Stimulated activated naive CD8-positive, alpha-beta T cell treated with anti-CD3 and anti-CD28 coated beads, Interleukin-15, Interleukin-2, amounts not matched to agents 100 ng/mL and 50 ng/mL, for 24 hours (primary cell): ENCODE measurements at regions not wholly inside any gene's neighbourhood (a gene's known extent, or its start where the extent isn't known, plus 50 kb on each side); places are given as distances from the start of the nearest gene placed in this dataset.

Source experiments
- H3K27ac Mint-ChIP-seq: one replicate; pipeline ENCODE4 v1.8.0; 2021; ENCODE audit warnings: mild to moderate bottlenecking, mixed read lengths
- H3K27me3 Mint-ChIP-seq: one replicate; pipeline ENCODE4 v1.8.0; 2021; ENCODE audit warnings: mixed read lengths
- H3K36me3 Mint-ChIP-seq: one replicate; pipeline ENCODE4 v1.8.0; 2021; ENCODE audit warnings: low read depth, mixed read lengths
- H3K4me1 Mint-ChIP-seq: one replicate; pipeline ENCODE4 v1.8.0; 2021; ENCODE audit warnings: low read depth, mixed read lengths
- H3K4me3 Mint-ChIP-seq: one replicate; pipeline ENCODE4 v1.8.0; 2021; ENCODE audit warnings: mild to moderate bottlenecking, mixed read lengths
- H3K9me3 Mint-ChIP-seq: one replicate; pipeline ENCODE4 v1.8.0; 2021; ENCODE audit warnings: mixed read lengths

DNA sequence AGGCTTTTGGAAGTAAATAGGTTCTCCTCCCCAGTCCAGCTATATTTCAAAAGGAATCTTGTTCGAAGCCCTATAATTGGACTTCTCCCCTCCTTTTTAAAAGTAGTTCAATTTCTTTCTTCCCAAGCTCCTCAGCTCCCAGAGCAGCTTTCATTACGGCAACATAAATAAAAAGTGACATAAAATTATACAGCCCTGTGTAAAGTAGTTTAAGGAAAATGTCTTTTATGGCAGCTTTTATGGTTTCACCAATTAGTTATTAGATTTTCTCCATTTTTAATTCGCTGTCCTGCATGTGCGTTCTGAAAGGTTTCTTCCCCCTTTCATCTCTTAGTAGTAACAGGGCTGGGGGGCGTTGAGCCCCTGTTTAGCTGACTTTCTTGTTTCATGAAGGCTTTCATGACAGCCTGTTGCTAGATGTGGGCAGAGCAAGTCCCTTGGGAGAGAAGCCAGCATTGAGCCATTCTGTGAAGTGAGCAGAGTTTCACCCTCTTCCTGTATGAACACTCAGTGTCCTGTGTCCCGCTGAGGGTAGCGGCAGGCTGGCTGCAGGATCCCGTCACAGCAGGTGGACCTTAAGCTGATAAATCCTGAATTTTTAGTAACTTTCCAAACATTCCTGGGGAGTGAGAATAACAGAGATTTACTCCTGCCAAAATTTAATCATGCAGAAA lies 229.7 kb upstream of the SPRED2 start:
- Mint-ChIP-seq H3K9me3 (no peaks in the 10 kb centered on the region), H3K36me3 (no peaks in the 10 kb centered on the region), H3K27me3 (peaks cover 19% of the 10 kb centered on the region), H3K4me1 (no peaks in the 10 kb centered on the region), H3K27ac (no peak overlapping the region), H3K4me3 (no peak overlapping the region)

DNA sequence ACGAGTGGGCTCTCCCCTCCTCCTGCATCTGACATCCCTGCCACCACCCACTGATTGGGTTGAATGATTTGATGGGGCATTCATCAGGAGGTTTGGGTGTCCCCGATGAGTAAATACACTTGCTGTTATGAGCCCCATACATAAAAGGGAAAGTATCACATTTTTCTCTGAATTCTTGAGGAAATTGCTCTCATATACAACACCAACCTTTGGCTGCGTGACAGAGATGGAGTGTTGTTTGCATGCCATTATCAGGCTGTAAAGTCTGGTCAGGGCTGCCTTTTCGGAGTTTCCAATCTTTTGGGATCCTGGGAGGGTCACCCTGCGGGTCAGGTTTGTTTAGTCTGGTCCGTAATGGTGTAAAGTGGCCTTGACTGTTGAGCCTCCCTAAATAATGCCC lies 227.9 kb upstream of the SPRED2 start:
- Mint-ChIP-seq H3K27me3 (peaks cover 19% of the 10 kb centered on the region), H3K9me3 (no peaks in the 10 kb centered on the region), H3K4me3 (no peak overlapping the region), H3K27ac (no peak overlapping the region), H3K36me3 (no peaks in the 10 kb centered on the region), H3K4me1 (no peaks in the 10 kb centered on the region)

DNA sequence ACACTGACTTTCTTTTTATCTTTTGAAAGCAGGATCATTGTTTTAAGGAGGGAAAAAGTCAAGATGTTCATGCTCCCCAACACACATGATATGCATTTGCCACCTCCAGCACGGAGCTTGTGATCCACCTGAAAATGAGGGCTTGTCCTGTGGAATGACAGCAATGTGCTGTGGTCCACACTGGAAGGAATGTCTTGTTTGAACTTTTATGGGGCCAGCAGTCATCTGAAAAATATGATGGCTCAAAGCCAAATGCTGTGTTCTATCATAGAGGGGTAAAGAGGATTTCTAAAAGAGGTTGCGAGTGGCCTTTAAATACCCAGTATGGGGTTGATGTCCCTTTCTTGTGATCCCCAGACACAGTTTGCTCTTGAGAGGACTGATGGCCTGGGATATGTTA lies 226.5 kb upstream of the SPRED2 start:
- Mint-ChIP-seq H3K27me3 (peaks cover 19% of the 10 kb centered on the region), H3K27ac (no peak overlapping the region), H3K9me3 (no peaks in the 10 kb centered on the region), H3K4me1 (no peaks in the 10 kb centered on the region), H3K36me3 (no peaks in the 10 kb centered on the region), H3K4me3 (no peak overlapping the region)

DNA sequence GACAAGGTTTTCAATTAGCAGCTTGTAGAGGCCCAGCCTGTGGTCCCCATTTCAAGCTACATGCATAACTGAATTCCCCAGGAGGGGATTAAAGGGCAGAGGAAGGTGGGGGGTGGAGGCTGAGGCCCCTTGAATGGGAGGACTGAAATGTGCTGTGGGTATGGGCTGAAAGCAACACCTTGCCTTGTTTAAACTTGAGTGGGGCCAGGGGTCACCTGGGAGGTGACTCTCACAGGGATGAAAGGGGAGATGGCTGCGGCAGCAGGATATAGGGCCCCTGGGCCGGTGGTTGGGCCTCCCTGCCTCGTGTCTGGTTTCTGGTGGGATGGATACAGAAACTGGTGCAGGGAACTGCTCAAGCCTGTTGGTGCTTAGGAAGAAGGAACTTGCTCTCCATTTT lies 225.9 kb upstream of the SPRED2 start:
- H3K27me3 Mint-ChIP-seq: peaks cover 14% of the 10 kb centered on the region
- H3K9me3 Mint-ChIP-seq: no peaks in the 10 kb centered on the region
- no peak overlapping the region for H3K4me3 Mint-ChIP-seq
- H3K4me1 Mint-ChIP-seq: no peaks in the 10 kb centered on the region
- no peaks in the 10 kb centered on the region for H3K36me3 Mint-ChIP-seq
- H3K27ac Mint-ChIP-seq: no peak overlapping the region

DNA sequence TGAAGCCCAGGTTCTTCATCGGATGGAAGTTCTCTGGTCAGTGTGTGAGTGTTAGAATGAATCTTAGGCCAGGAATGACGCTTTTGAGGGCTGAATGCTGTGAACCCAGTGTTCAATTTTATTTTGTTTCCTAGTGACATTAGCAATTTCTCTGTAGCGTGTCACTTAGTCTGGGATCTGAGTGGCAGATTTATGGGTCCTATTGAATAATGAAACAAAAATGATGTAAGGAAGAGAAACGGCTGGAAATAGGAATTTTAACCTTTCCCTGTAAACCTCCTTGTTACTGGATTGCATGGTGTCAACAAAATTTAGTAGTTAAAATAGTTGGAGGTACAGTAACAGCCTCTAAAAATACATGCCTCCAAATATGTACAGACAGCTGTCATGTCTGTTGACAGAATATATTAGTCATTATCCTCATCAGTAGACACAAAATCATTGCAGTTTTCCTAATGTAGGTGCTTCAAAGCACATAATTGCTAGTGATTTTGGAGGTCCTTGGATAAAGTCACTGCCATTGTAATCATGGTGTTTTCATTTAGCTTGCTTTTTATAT lies 223.8 kb upstream of the SPRED2 start:
- Mint-ChIP-seq H3K27ac (no peak overlapping the region), H3K36me3 (no peaks in the 10 kb centered on the region), H3K9me3 (no peaks in the 10 kb centered on the region), H3K4me1 (no peaks in the 10 kb centered on the region), H3K4me3 (no peak overlapping the region), H3K27me3 (peaks cover 2% of the 10 kb centered on the region)

DNA sequence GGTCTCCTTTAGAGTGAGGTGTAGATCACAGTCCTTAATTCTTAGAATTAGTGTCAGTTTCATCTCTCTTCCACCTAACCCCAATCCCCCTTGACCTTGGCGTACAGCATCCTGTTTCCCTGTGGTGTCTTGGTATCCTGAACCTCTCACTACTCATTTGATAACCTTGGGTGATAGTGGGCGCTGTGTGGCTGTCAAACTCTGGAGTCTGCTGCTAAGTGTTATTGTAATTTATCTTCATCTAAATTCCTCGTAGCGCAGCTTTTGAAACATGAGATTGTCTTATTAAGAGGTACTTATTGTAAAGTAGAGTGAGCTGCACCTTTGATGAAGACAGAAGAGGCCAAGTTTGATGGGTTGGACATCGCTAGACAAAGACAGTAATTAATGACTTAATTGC lies 222.6 kb upstream of the SPRED2 start:
- no peaks in the 10 kb centered on the region for H3K36me3 Mint-ChIP-seq
- H3K9me3 Mint-ChIP-seq: no peaks in the 10 kb centered on the region
- peaks cover 5% of the 10 kb centered on the region for H3K27me3 Mint-ChIP-seq
- H3K4me3 Mint-ChIP-seq: no peak overlapping the region
- no peak overlapping the region for H3K27ac Mint-ChIP-seq
- no peaks in the 10 kb centered on the region for H3K4me1 Mint-ChIP-seq

DNA sequence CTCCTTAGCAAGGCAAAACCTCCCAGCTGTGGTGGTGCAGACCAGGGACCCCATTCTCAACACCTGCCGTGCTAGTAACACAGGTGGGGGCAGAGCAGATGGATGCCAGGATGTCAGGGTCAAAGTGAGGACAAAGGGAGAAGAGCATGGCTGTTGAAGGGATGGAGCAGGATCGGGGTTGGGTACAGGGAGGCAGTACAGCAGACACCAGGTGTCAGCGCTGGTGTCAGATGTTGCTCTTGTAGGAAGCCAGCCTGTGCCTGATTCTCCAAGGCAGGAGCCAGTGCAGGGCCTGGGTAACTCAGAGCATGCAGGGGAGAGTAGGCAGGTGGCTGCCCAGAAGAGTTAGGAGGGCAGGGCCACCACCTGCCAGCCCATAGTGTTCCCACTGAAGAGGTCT lies 222.1 kb upstream of the SPRED2 start:
- H3K4me3 Mint-ChIP-seq: no peak overlapping the region
- H3K4me1 Mint-ChIP-seq: no peaks in the 10 kb centered on the region
- peaks cover 5% of the 10 kb centered on the region for H3K27me3 Mint-ChIP-seq
- H3K36me3 Mint-ChIP-seq: no peaks in the 10 kb centered on the region
- H3K9me3 Mint-ChIP-seq: no peaks in the 10 kb centered on the region
- no peak overlapping the region for H3K27ac Mint-ChIP-seq

DNA sequence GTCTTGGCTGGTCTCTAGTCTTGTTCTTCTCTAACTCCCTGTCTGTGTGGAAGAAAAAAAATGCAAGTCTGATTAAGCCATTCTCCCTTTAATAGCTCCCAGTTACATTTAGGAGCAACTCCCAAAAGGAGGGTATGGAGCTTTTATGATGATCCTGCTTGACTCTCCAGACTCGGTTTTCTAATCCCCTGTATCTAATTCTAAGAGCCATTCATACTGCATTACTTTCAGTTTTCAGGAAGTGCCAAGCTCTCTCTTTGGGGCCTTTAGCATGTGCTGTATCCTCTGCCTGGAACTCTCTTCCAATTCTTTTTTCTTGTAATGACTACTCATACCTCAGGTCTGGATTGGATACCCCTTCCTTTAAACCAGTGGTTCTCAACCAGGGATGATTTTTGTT lies 219.7 kb upstream of the SPRED2 start:
- no peaks in the 10 kb centered on the region for H3K36me3 Mint-ChIP-seq
- H3K27ac Mint-ChIP-seq: no peak overlapping the region
- H3K4me1 Mint-ChIP-seq: no peaks in the 10 kb centered on the region
- H3K4me3 Mint-ChIP-seq: no peak overlapping the region
- H3K27me3 Mint-ChIP-seq: peaks cover 3% of the 10 kb centered on the region
- no peaks in the 10 kb centered on the region for H3K9me3 Mint-ChIP-seq

DNA sequence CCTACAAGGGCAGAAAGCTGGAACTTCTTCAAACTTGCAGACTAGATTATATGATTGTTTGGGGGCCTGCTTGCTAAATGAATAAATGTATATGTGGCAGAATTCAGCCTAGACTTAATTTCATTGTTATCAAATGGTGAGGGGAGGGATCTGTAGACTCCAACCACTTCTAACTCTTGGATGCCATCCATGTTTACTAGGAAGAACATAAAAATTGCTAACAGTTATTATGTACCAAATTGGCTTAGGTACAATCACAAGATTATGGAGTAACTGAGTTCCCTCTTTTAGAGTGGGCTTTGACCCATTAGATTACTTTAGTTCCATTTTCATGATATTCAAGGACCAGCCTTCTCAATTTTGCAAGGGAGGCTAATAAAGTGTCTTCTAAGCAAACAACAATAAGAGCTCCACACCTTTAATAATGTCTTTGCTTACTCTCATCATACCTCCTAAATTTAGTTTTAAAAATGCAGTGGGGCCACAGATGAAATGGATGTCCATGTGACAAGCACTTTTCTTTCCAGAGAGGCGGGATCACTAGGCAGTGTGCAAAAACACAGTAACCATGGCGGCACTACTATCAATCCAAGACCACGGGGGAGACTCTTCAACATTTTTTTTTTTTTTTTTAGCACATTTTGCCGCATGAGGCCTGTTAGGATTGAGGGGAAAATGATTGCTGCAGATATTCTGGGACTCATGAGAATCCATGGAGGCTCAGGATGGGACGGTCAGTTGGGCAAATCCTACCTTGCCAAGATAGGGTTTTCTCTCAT lies 217.6 kb upstream of the SPRED2 start:
- H3K27ac Mint-ChIP-seq: no peak overlapping the region
- peaks cover 3% of the 10 kb centered on the region for H3K27me3 Mint-ChIP-seq
- H3K36me3 Mint-ChIP-seq: no peaks in the 10 kb centered on the region
- H3K9me3 Mint-ChIP-seq: no peaks in the 10 kb centered on the region
- no peak overlapping the region for H3K4me3 Mint-ChIP-seq
- H3K4me1 Mint-ChIP-seq: no peaks in the 10 kb centered on the region

DNA sequence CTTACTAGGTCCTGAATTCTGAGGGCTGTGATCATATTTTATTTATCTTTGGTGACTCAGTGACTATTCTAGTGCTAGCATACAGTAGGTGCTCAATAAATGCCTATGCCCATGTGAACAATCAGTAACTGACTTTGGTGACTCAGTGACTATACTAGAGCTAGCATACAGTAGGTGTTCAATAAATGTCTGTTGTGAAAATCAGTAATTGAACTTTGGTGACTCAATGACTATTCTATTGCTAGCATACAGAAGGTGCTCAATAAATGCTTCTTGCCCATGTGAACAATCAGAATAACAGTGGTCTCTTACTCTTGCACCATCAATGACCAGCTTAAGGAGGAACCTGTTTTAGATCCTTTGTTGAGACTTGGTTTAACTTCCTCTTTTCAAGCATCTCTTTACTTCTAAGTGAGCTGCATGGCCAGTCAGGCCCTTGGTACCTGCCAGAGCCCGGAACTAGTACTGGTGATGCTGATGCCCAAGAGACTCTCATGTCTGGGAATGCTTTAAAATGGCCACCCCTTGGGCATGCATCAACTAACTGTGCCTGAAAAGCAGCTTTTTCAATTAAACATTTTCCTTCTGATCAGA lies 214.9 kb upstream of the SPRED2 start:
- Mint-ChIP-seq H3K36me3 (no peaks in the 10 kb centered on the region), H3K27ac (no peak overlapping the region), H3K27me3 (peaks cover 3% of the 10 kb centered on the region), H3K4me3 (no peak overlapping the region), H3K4me1 (no peaks in the 10 kb centered on the region), H3K9me3 (no peaks in the 10 kb centered on the region)

DNA sequence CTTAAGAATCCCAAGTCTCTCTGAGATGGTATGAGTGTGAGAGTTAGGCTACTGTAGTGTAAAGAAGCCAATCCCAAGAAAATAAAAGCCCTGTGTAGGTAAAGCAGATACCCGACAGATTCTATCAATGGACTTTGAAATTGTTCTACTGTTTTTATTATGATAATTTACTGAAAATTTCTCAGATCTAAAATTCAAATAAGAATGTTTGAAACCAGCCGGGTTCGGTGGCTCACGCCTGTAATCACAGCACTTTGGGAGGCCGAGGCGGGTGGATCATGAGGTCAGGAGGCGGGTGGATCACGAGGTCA lies 208.3 kb upstream of the SPRED2 start:
- Mint-ChIP-seq H3K9me3 (no peaks in the 10 kb centered on the region), H3K4me3 (no peak overlapping the region), H3K27me3 (peaks cover 21% of the 10 kb centered on the region), H3K4me1 (no peaks in the 10 kb centered on the region), H3K27ac (no peak overlapping the region), H3K36me3 (no peaks in the 10 kb centered on the region)

DNA sequence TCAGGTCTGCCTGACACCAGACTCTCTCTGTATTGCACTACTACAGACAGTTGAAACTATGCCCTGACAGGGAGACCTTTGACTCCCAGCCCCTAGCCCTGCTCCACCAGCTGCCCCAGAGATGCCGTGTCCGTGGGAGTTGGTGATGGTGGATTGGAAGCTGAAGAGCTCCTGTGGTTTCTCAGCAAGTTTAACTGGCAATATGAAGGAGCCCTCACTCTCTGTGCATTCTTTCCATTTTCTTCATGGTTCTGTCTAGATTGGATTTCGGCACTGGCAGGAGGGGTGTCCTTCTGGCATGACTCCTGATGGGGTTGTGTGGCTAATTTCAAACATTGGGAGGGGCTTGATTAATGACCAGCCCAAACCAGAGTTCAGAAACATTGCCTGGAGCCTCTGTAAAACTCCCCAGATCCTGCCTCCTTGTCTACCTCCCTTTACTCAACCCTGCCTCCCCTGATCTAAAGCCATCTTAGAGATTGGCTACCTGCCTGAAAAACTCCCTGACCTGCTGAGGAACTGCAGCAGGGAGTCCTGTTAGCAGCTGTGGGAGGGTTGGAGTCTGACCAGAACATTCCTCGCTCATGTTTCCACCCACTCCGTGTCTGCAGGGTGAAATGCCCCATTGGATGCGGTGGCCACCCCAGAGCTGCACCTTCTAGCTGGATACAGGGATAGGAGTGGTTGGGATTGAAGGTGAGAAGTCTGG lies 206.9 kb upstream of the SPRED2 start:
- Mint-ChIP-seq H3K4me1 (no peaks in the 10 kb centered on the region), H3K9me3 (no peaks in the 10 kb centered on the region), H3K27me3 (peaks cover 21% of the 10 kb centered on the region), H3K36me3 (no peaks in the 10 kb centered on the region), H3K27ac (no peak overlapping the region), H3K4me3 (no peak overlapping the region)

DNA sequence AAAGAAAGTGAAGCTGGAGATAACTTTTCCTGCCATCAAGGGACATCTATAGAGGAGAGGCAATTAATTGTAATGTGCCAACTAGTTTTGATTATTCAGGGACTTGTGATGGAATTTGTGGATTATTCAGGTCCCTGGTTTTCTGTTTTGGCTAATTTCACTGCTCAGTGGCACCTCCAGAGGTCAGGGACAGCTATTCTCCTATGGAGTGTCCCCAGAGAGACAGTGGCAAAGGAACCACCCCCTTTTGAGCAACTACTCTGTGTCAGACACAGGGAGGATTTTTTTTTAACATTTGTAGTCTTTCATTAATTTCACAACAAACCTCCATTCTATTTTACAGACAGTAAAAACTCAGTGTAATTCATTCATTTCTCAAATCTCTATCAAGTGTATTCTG lies 206.0 kb upstream of the SPRED2 start:
- no peak overlapping the region for H3K27ac Mint-ChIP-seq
- no peaks in the 10 kb centered on the region for H3K36me3 Mint-ChIP-seq
- H3K27me3 Mint-ChIP-seq: peaks cover 21% of the 10 kb centered on the region
- H3K4me1 Mint-ChIP-seq: no peaks in the 10 kb centered on the region
- H3K9me3 Mint-ChIP-seq: no peaks in the 10 kb centered on the region
- no peak overlapping the region for H3K4me3 Mint-ChIP-seq

DNA sequence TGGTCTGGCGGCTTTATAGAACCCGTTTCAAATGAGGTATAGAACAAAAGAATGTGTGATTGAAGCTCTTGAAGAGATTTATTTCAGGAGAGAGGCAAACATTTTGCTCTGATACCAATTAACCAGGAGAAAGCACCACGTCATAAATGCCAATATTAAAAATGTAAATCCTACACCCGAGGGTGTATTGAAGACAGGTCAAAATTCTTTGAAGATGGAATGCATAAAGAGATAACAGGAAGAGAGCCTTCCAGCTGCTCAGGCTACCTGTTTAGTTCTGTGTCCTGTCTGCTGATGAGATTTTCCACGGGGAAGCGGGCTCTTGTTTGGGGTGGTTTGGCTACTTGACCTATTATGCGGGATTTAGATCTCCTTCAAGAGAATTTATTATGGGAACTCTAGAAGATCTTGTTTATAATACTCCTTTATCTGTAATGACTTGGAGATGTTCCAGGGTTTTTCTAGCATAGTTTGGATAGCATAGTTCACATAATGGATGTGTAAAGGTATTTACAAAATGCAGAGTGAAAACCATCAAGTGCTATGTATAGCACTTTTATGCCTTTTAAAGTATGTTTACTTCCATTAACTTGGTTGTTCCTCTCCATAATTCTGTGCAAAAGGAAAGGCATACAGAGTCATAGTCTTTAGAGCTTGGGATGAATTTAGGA lies 204.5 kb upstream of the SPRED2 start:
- Mint-ChIP-seq H3K27ac (no peak overlapping the region), H3K4me3 (no peak overlapping the region), H3K27me3 (peaks cover 26% of the 10 kb centered on the region), H3K4me1 (no peaks in the 10 kb centered on the region), H3K9me3 (no peaks in the 10 kb centered on the region), H3K36me3 (no peaks in the 10 kb centered on the region)

DNA sequence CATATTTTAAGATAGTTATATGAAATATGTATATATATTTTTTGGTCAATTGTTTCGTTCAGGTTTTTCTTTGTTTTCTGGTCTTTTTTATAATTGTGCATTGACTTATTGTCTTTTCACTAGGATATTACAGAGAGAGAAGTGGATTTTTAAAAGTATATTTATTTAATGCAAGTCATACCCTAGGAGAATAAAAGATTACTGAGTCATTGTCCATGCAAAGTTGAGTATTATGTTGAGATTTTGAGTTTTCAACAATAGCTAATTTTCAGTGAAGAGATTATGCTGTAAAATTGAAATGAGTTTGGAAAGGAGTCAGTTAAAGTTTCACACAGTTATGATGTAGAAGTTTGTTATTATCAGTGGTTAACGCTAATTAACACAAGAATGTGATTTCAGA lies 203.6 kb upstream of the SPRED2 start:
- no peaks in the 10 kb centered on the region for H3K36me3 Mint-ChIP-seq
- no peaks in the 10 kb centered on the region for H3K4me1 Mint-ChIP-seq
- H3K27ac Mint-ChIP-seq: no peak overlapping the region
- peaks cover 26% of the 10 kb centered on the region for H3K27me3 Mint-ChIP-seq
- no peak overlapping the region for H3K4me3 Mint-ChIP-seq
- no peaks in the 10 kb centered on the region for H3K9me3 Mint-ChIP-seq
